ENCODE measurements at regions not wholly inside any gene's neighbourhood (a gene's known extent, or its start where the extent isn't known, plus 50 kb on each side); places are given as distances from the start of the nearest gene placed in this dataset.
"Not testable (repeated sequence)": the region's sequence is repeated elsewhere in the genome, so short reads cannot be mapped to it uniquely, and the experiment has no call there.

GRCh38 chr7:12826079-12826478, 138.6 kb downstream of the ARL4A start:
- no peak for ATAC-seq (ENCODE audit: low read depth)
- H3K36me3 Mint-ChIP-seq = no peaks in the 10 kb centered on the region
- no peak overlapping the region for H3K27ac Mint-ChIP-seq
- H3K4me1 Mint-ChIP-seq = no peaks in the 10 kb centered on the region
- no peaks in the 10 kb centered on the region for H3K27me3 Mint-ChIP-seq
- no peaks in the 10 kb centered on the region for H3K9me3 Mint-ChIP-seq
- DNase-seq (ENCODE audit: low spot score in 2 of 2) = no peak
- H3K4me3 Mint-ChIP-seq = no peak overlapping the region

- Mint-ChIP-seq H3K4me3 (no peak overlapping the region), H3K4me1 (no peaks in the 10 kb centered on the region), H3K9me3 (no peaks in the 10 kb centered on the region), H3K27ac (no peak overlapping the region), H3K36me3 (no peaks in the 10 kb centered on the region), H3K27me3 (no peaks in the 10 kb centered on the region)
- DNase-seq (ENCODE audit: low spot score in 2 of 2) (no peak), ATAC-seq (ENCODE audit: low read depth) (no peak)
Measured at GRCh38 chr7:12827219-12827821, 139.9 kb downstream of the ARL4A start.

GRCh38 chr7:12827920-12828319, 140.5 kb downstream of the ARL4A start:
- DNase-seq (ENCODE audit: low spot score in 2 of 2) = no peak
- H3K4me1 Mint-ChIP-seq = no peaks in the 10 kb centered on the region

DNA sequence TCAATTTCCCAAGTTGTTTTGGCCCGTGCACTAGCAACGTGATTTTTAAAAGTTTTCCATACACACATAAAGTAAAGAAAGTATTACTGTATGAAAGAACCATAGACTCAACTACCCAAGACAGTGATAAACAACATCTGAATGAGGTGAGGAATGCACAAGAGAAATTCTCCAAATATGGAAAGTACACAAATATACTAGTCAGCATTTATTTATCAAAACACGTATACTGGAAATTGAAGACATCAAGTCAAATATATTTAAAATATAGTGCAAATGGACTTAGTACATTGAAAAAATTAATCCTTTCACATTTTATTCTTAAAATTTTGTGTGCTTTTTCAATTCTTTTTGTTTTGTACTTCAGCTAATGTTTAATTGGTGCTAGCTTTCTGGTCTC, 143.6 kb downstream of the ARL4A start:
- DNase-seq (ENCODE audit: low spot score in 2 of 2) = no peak
- no peak overlapping the region for H3K4me3 Mint-ChIP-seq
- H3K27me3 Mint-ChIP-seq = peaks cover 2% of the 10 kb centered on the region
- H3K27ac Mint-ChIP-seq = no peak overlapping the region
- H3K4me1 Mint-ChIP-seq = no peaks in the 10 kb centered on the region
- no peaks in the 10 kb centered on the region for H3K36me3 Mint-ChIP-seq
- no peak for ATAC-seq (ENCODE audit: low read depth)
- H3K9me3 Mint-ChIP-seq = peaks cover 6% of the 10 kb centered on the region

More at GRCh38 chr7:12827920-12828319, 140.5 kb downstream of the ARL4A start:
- peaks cover under 1% of the 10 kb centered on the region for H3K9me3 Mint-ChIP-seq
- H3K36me3 Mint-ChIP-seq = no peaks in the 10 kb centered on the region
- H3K27me3 Mint-ChIP-seq = no peaks in the 10 kb centered on the region
- no peak overlapping the region for H3K4me3 Mint-ChIP-seq
- no peak overlapping the region for H3K27ac Mint-ChIP-seq
- no peak for ATAC-seq (ENCODE audit: low read depth)

DNA sequence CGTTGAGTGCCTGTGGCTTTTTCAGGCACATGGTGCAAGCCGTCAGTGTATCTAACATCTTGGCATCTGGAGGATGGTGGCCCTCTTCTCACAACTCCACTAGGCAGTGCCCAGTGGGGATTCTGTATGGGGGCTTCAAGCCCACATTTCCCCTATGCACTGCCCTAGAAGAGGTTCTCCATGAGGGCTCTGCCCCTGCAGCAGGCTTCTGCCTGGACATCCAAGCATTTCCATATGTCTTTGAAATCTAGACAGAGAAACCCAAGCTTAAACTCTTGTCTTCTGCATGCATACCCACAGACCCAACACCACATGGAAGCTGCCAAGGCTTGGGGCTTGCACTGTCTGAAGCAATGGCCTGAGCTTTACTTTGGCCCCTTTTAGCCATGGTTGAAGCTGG, 146.4 kb downstream of the ARL4A start:
- Mint-ChIP-seq H3K9me3 (peaks cover 6% of the 10 kb centered on the region), H3K27me3 (peaks cover 2% of the 10 kb centered on the region), H3K36me3 (no peaks in the 10 kb centered on the region), H3K27ac (no peak overlapping the region), H3K4me1 (no peaks in the 10 kb centered on the region), H3K4me3 (no peak overlapping the region)
- DNase-seq (ENCODE audit: low spot score in 2 of 2) = no peak
- ATAC-seq (ENCODE audit: low read depth) = no peak

GRCh38 chr7:12834782-12835181, 147.3 kb downstream of the ARL4A start:
- Mint-ChIP-seq H3K36me3 (no peaks in the 10 kb centered on the region), H3K4me3 (no peak overlapping the region), H3K9me3 (peaks cover 6% of the 10 kb centered on the region), H3K4me1 (no peaks in the 10 kb centered on the region), H3K27me3 (peaks cover 2% of the 10 kb centered on the region), H3K27ac (no peak overlapping the region)
- no peak for ATAC-seq (ENCODE audit: low read depth)
- DNase-seq (ENCODE audit: low spot score in 2 of 2) = no peak

- peaks cover 2% of the 10 kb centered on the region for H3K27me3 Mint-ChIP-seq
- DNase-seq (ENCODE audit: low spot score in 2 of 2) = no peak
- H3K4me3 Mint-ChIP-seq = no peak overlapping the region
- no peaks in the 10 kb centered on the region for H3K36me3 Mint-ChIP-seq
- H3K9me3 Mint-ChIP-seq = peaks cover 5% of the 10 kb centered on the region
- H3K27ac Mint-ChIP-seq = no peak overlapping the region
- H3K4me1 Mint-ChIP-seq = no peaks in the 10 kb centered on the region
- no peak for ATAC-seq (ENCODE audit: low read depth)
Measured at GRCh38 chr7:12839508-12840153, 152.2 kb downstream of the ARL4A start.

- H3K27me3 Mint-ChIP-seq; H3K27ac Mint-ChIP-seq; ATAC-seq (ENCODE audit: low read depth); H3K4me1 Mint-ChIP-seq; DNase-seq (ENCODE audit: low spot score in 2 of 2); H3K36me3 Mint-ChIP-seq; H3K4me3 Mint-ChIP-seq: not testable (repeated sequence)
- peaks cover 12% of the 10 kb centered on the region for H3K9me3 Mint-ChIP-seq
Measured at GRCh38 chr7:12844732-12845131, 157.3 kb downstream of the ARL4A start.

DNA sequence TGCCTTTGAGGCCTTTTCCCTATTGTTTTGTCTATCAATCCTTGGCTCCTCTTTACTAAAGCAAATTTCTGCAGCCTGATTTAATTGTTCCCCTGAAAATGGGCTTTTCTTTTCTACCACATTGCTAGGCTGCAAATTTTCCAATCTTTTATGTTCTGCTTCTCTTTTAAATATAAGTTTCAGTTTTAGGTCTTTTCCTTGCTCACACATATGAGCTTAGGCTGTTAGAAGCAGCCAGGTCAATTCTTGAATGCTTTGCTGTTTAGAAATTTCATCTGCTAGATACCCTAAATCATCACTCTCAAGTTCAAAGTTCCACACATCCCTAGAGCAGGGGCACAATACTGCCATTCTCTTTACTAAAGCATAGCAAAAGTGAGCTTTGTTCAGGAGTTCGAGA, 159.6 kb downstream of the ARL4A start:
- H3K27ac Mint-ChIP-seq = no peak overlapping the region
- DNase-seq (ENCODE audit: low spot score in 2 of 2) = no peak
- H3K27me3 Mint-ChIP-seq = no peaks in the 10 kb centered on the region
- H3K36me3 Mint-ChIP-seq = no peaks in the 10 kb centered on the region
- ATAC-seq (ENCODE audit: low read depth) = no peak
- no peak overlapping the region for H3K4me3 Mint-ChIP-seq
- no peaks in the 10 kb centered on the region for H3K4me1 Mint-ChIP-seq
- peaks cover 12% of the 10 kb centered on the region for H3K9me3 Mint-ChIP-seq

DNA sequence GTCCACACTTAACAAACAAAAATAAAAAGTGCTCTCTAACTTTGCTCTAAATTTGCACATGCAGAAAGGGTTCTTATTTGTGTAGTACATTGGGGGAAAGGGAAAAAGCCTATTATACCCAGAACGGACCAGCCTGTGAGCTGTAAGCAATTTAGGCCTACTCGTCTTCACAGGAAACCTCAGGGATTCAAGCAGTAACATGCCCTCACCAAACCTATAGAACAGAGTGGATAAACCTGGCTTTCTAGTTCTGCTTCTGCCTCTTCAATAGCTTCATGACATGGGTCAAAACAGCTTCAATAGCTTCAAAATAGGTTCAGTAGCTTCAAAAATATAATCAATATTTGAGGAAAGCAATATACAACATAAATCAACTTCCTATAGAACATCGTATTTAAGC, 163.7 kb downstream of the ARL4A start:
- Mint-ChIP-seq H3K36me3 (no peaks in the 10 kb centered on the region), H3K9me3 (peaks cover 10% of the 10 kb centered on the region), H3K4me3 (no peak overlapping the region), H3K27ac (no peak overlapping the region), H3K27me3 (no peaks in the 10 kb centered on the region), H3K4me1 (no peaks in the 10 kb centered on the region)
- DNase-seq (ENCODE audit: low spot score in 2 of 2) (no peak), ATAC-seq (ENCODE audit: low read depth) (no peak)

DNA sequence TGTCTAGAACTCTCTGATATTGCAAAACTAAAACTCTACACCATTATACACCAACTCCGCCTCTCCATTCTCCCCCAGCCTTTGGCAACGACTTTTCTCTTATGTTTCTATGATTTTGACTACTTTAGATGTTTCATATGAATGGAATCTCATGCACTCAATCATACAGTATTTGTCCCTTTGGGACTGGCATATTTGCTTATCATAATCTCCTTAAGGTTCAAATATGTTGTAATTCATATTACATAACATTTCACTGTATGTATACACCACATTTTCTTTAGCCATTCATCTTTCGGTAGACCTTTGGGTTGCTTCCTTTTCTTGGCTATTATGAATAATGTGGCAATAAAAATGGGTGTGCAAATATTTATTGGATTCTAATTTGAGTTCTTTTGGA, 164.4 kb downstream of the ARL4A start:
- ATAC-seq (ENCODE audit: low read depth) (no peak), DNase-seq (ENCODE audit: low spot score in 2 of 2) (no peak)
- Mint-ChIP-seq H3K36me3 (no peaks in the 10 kb centered on the region), H3K27me3 (no peaks in the 10 kb centered on the region), H3K9me3 (peaks cover 10% of the 10 kb centered on the region), H3K27ac (no peak overlapping the region), H3K4me1 (no peaks in the 10 kb centered on the region), H3K4me3 (no peak overlapping the region)

- no peaks in the 10 kb centered on the region for H3K9me3 Mint-ChIP-seq
- H3K27me3 Mint-ChIP-seq = no peaks in the 10 kb centered on the region
- DNase-seq (ENCODE audit: low spot score in 2 of 2) (no peak), ATAC-seq (ENCODE audit: low read depth) (no peak)
- H3K4me3 Mint-ChIP-seq = no peak overlapping the region
- H3K36me3 Mint-ChIP-seq = no peaks in the 10 kb centered on the region
- no peaks in the 10 kb centered on the region for H3K4me1 Mint-ChIP-seq
- H3K27ac Mint-ChIP-seq = no peak overlapping the region
Measured at GRCh38 chr7:12855036-12855435, 167.6 kb downstream of the ARL4A start.

GRCh38 chr7:12859761-12860160, 172.3 kb downstream of the ARL4A start:
- Mint-ChIP-seq H3K36me3 (no peaks in the 10 kb centered on the region), H3K27ac (no peak overlapping the region), H3K4me1 (no peaks in the 10 kb centered on the region), H3K4me3 (no peak overlapping the region), H3K27me3 (peaks cover 3% of the 10 kb centered on the region), H3K9me3 (no peaks in the 10 kb centered on the region)
- DNase-seq (ENCODE audit: low spot score in 2 of 2) (no peak), ATAC-seq (ENCODE audit: low read depth) (no peak)

DNA sequence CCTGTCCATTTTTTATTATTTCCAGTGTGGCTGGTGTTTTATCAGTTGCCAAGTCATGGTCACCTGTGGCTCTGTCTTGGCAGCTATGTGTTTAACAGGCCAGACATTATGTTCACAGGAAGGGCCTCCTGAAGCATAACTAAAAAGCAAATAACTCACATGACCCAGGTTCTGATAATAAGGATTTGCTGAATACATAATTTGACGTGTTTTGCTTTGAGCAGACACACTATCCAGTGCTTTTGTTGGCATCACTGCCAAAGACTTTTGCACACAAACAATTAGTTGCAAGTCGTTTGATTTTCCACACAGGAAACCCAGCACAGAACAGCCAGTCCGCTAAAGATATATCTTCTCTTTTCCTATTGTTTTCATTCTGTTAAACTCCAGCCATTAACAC, 173.6 kb downstream of the ARL4A start:
- DNase-seq (ENCODE audit: low spot score in 2 of 2) = no peak

GRCh38 chr7:12862146-12862545, 174.7 kb downstream of the ARL4A start:
- H3K9me3 Mint-ChIP-seq = no peaks in the 10 kb centered on the region
- H3K27ac Mint-ChIP-seq = no peak overlapping the region
- DNase-seq (ENCODE audit: low spot score in 2 of 2) (no peak), ATAC-seq (ENCODE audit: low read depth) (no peak)
- H3K27me3 Mint-ChIP-seq = peaks cover 3% of the 10 kb centered on the region
- H3K36me3 Mint-ChIP-seq = no peaks in the 10 kb centered on the region
- no peaks in the 10 kb centered on the region for H3K4me1 Mint-ChIP-seq
- no peak overlapping the region for H3K4me3 Mint-ChIP-seq

More for the DNA sequence above, 173.6 kb downstream of the ARL4A start:
- Mint-ChIP-seq H3K27ac (no peak overlapping the region), H3K9me3 (no peaks in the 10 kb centered on the region), H3K4me3 (no peak overlapping the region), H3K36me3 (no peaks in the 10 kb centered on the region), H3K4me1 (no peaks in the 10 kb centered on the region), H3K27me3 (peaks cover 3% of the 10 kb centered on the region)
- ATAC-seq (ENCODE audit: low read depth) = no peak

Data from memory B cell (primary cell).